ENCODE measurements at regions not wholly inside any gene's neighbourhood (a gene's known extent, or its start where the extent isn't known, plus 50 kb on each side); places are given as distances from the start of the nearest gene placed in this dataset.

- Histone ChIP-seq H3K9me3 (no peaks in the 10 kb centered on the region), H3K4me3 (no peak overlapping the region), H3K27me3 (no peaks in the 10 kb centered on the region), H3K27ac (no peak overlapping the region), H3K36me3 (no peaks in the 10 kb centered on the region), H3K4me1 (no peaks in the 10 kb centered on the region)
- no peak for TF ChIP-seq POLR2A (IDR thresholded peaks at IDR 0.05)
- no peak for TF ChIP-seq CTCF (IDR thresholded peaks at IDR 0.05)
- no peak for DNase-seq
- intact Hi-C loops (cut with DNase I; ENCODE audit: low total_unique reads) = no loop called here
Observed at GRCh38 chr16:63695347-63695746, 1426.5 kb downstream of the CDH11 start.

- intact Hi-C loops (cut with DNase I; ENCODE audit: low total_unique reads) = no loop called here
- no peak for DNase-seq
- peaks cover 0 to 5% of the 10 kb centered on the region in 2 donors for H3K9me3 ChIP-seq
Observed at GRCh38 chr16:63690961-63691360, 1430.9 kb downstream of the CDH11 start.

DNA sequence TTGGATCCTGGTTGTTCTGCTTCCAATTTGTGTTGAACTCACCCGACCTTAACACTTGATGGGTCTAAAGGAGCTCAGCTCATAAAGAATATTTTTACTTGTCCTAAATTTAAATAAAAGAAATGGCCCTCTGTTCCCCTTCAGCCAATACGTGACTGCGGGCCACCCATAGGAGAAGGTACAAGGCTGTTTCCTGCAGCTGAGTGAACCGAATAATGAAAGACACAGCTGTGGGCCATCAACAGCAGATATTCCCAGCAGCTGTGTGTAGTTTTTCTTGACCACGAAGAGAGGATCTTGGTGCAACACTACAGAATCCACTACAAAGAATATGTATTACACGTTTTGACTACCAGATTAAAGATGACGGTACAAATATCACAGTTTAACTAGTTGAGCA, 1431.6 kb downstream of the CDH11 start:
- no peaks in the 10 kb centered on the region for H3K4me1 ChIP-seq
- TF ChIP-seq POLR2A (IDR thresholded peaks at IDR 0.05) (no peak), CTCF (IDR thresholded peaks at IDR 0.05) (no peak)
- H3K27ac ChIP-seq = no peak overlapping the region
- DNase-seq = no peak
- H3K36me3 ChIP-seq = no peaks in the 10 kb centered on the region
- H3K9me3 ChIP-seq = peaks cover 0 to 5% of the 10 kb centered on the region in 2 donors
- no peaks in the 10 kb centered on the region for H3K27me3 ChIP-seq
- intact Hi-C loops (cut with DNase I; ENCODE audit: low total_unique reads) = no loop called here
- H3K4me3 ChIP-seq = no peak overlapping the region

More at GRCh38 chr16:63690961-63691360, 1430.9 kb downstream of the CDH11 start:
- H3K4me1 ChIP-seq = no peaks in the 10 kb centered on the region
- no peak overlapping the region for H3K4me3 ChIP-seq
- TF ChIP-seq POLR2A (IDR thresholded peaks at IDR 0.05) (no peak), CTCF (IDR thresholded peaks at IDR 0.05) (no peak)
- no peaks in the 10 kb centered on the region for H3K36me3 ChIP-seq
- H3K27me3 ChIP-seq = no peaks in the 10 kb centered on the region
- H3K27ac ChIP-seq = no peak overlapping the region

DNA sequence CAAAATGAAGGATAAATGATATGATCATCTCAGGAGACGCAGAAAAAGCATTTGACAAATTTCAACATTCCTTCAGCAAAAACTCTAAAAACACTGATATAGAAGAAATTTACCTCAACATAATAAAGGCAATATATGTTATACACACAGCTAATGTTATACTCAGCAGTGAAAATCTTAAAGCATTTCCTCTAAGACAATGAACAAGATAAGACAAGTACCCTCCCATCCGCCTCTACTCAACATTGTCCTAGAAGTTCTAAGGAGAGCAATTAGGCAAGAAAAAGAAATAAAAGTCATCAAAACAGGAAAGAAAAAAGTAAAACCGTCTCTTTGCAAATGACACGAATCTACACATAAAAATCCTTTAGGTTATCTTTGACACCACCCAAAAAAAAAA, 1432.8 kb downstream of the CDH11 start:
- intact Hi-C loops (cut with DNase I; ENCODE audit: low total_unique reads) = no loop called here
- no peak overlapping the region for H3K4me3 ChIP-seq
- no peak overlapping the region for H3K27ac ChIP-seq
- H3K27me3 ChIP-seq = no peaks in the 10 kb centered on the region
- H3K9me3 ChIP-seq = peaks cover 0 to 5% of the 10 kb centered on the region in 2 donors
- H3K4me1 ChIP-seq = no peaks in the 10 kb centered on the region
- TF ChIP-seq CTCF (IDR thresholded peaks at IDR 0.05) (no peak), POLR2A (IDR thresholded peaks at IDR 0.05) (no peak)
- DNase-seq = no peak
- no peaks in the 10 kb centered on the region for H3K36me3 ChIP-seq

DNA sequence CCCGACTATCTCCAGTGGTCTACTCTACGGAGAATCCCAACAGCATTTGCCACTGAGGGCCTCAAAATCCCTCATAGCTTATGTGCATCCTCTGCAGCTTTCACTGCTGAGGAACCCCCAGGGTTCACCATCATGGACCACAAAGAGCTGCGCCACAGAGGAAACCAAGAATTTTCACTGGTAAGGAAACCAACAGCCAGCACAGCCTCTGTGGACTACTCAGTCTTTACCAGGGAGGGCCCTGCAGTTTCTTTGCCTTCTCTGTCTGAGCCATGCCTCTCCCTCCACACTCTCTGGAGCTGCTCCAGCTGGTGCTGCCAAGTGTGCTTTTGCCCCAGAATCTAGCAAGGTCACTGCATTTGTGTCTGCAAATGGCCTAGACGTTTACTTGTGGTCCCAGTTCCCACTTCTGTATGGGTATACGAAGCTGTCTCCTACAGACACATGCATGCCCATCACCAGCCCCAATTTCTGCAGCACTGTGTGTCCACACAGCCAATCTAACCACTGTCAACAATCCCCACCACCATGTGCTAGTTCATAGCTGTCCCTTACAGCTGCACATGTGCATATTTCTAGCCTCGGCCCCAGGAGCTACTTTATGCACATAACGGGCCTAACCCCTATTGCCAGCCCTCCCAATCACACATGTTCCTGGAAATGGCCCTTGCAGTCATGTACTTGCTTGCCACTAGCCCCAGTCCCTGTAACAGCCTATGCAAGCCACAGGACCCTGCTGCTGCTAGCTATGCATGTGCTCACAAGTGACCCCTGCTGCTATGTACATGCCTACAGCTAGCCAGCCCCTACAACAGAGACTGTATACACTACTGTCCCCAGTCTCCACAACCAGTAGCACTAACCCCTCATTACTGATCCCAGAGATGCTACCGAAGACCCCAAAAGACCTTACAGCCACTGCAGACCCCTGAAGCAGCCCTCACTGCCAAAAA, 1437.4 kb downstream of the CDH11 start:
- intact Hi-C loops (cut with DNase I; ENCODE audit: low total_unique reads) = no loop called here
- no peak overlapping the region for H3K4me3 ChIP-seq
- no peak for DNase-seq
- peaks cover 0 to 5% of the 10 kb centered on the region in 2 donors for H3K9me3 ChIP-seq
- H3K36me3 ChIP-seq = no peaks in the 10 kb centered on the region
- H3K27me3 ChIP-seq = no peaks in the 10 kb centered on the region
- H3K27ac ChIP-seq = no peak overlapping the region
- no peaks in the 10 kb centered on the region for H3K4me1 ChIP-seq
- TF ChIP-seq CTCF (IDR thresholded peaks at IDR 0.05) (no peak), POLR2A (IDR thresholded peaks at IDR 0.05) (no peak)

Measured in uterus (tissue), 3 donors.